RWPE1 (cell line): ENCODE measurements at regions not wholly inside any gene's neighbourhood (a gene's known extent, or its start where the extent isn't known, plus 50 kb on each side); places are given as distances from the start of the nearest gene placed in this dataset.

Source experiments
- CTCF ChIA-PET: fragments of 350-600 bp; sonication (Branson Sonifier 250); formaldehyde crosslinking; extraction: SDS; loops from one replicate; lab custom pipeline; 2021; lab: Yijun Ruan, JAX
- POLR2A ChIA-PET: fragments of 400-600 bp; formaldehyde crosslinking; extraction: SDS; loops from one replicate; lab custom pipeline; 2020; ENCODE audit warnings: antibody characterized with exemption; ENCODE audit not compliant: low non-redundant PET; lab: Yijun Ruan, JAX
- DNase-seq: peaks from one replicate; pipeline ENCODE4 v3.0.0; 2012; ENCODE audit warnings: low spot score
- H3K27ac ChIP-seq: fragments of 450-650 bp; 2 replicates; pipeline ENCODE4 v1.5.1; 2017
- CTCF ChIP-seq: fragments of 450-650 bp; conservative IDR thresholded peaks from 2 replicates; pipeline ENCODE4 v1.5.1; 2017; ENCODE audit warnings: low read depth, mild to moderate bottlenecking

DNA sequence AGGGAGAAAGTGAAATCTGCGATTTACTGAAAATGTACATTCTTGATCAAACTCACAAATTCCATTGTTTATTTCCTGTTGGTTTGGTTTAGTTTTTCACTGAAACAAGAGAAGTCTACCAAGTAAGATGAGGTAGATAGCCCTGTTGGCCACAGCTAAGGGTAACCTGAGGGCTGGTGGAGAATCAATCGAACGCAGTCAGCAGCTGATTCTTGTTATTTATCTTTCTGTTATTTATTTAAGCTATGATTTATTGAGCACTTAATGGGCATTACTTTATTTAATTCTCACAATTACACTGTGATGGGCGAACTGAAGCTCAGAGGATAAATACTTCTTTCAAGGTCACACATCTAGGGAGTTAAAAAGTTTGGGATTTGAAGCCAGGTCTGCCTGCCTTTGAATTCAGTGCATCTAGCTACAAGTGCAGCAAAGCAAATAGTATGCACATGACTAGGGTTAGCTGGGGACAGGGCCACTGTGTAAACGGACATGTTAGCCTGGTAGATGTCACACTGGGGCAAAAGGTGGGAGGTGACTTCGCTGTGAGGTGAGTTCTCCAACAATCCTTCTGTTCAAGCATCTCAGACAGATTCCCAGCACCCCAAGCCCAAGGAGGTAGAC, 106.5 kb upstream of the GADD45A start:
- CTCF ChIA-PET: no interaction called here
- POLR2A ChIA-PET: interaction anchor here (0.6 kb wide), 1 partner anchor 187 kb away, joined by 4 read pairs; no protein-coding TSS in a partner anchor
- H3K27ac ChIP-seq: no peak overlapping the region
- TF ChIP-seq CTCF: no peak
- no peak for DNase-seq

DNA sequence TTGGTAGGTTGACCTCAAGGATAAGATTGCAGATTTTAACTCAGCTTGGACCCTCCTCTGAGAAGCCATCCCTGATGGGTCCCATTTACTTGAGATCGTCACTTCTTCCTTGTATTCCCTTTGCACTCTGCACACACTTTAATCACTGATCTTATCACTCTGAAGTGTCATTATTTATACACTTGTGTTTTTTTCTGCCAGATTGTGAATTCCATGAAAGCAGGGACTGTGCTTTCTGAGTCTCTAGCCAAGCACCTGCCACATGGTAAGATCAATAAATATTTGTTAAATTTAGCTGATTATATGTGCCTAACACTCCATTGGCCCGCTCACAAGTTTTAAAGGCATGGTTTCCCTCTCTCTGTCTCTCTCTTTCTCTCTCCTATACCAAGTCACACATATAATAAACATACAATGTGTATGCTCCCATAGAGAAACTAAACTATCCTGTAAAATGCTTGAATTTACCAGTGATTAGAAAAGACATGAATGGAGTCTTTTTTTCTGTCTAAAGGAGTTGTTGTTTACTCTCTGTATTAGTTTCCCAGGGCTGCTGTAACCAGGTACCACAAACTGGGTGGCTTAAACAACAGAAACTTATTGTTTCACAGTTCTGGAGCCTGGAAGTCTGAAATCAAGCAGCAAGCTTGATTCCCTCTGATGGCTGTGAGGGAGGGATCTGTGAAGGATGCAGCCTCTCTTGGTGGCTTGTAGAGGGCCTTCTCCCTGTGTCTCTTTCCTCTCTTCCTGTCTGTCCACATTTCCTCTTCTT, 105.2 kb upstream of the GADD45A start:
- DNase-seq: no peak
- ChIA-PET CTCF (interaction anchor here (0.6 to 0.7 kb wide), 3 partner anchors 22 to 819 kb away, joined by 3 to 5 read pairs (median 3); no protein-coding TSS in a partner anchor), POLR2A (no interaction called here)
- no peak for TF ChIP-seq CTCF
- no peak overlapping the region for H3K27ac ChIP-seq

DNA sequence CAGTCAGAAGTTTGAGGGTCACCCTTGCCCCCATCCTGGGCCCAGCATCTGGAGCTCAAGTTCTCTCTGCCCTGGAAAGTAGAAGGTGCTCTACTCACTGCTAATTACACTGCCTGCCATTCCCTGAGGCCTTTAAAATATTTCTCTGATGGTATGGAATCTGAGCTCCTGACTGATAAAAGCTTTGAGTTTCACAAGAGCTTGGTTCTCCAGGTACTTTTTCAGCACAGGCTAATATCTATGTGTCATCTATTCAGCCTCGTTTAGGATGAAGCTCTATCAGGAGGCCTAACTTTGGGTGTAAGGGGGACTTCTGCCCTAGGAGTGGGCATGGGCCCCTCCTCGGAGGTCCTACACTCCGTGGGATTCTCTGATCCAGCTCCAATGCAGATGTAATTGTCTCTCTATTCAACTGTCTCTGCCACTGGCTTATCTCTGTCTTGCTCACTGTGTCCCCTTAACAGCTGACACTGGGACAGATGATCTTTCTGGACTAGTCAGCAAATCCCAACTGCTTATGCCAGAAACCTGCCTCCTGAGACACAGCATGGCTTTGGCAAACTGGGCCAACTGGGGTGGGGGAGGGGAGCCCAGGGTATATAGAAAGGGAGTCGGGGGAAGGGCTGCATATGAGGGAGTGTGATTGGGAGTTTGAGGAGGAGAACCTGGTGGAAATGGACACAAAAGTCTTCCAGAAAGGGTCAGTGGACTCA, 104.2 kb upstream of the GADD45A start:
- POLR2A ChIA-PET: no interaction called here
- H3K27ac ChIP-seq: no peak overlapping the region; the same call in 1 of the 2 replicates
- CTCF ChIA-PET: no interaction called here

DNA sequence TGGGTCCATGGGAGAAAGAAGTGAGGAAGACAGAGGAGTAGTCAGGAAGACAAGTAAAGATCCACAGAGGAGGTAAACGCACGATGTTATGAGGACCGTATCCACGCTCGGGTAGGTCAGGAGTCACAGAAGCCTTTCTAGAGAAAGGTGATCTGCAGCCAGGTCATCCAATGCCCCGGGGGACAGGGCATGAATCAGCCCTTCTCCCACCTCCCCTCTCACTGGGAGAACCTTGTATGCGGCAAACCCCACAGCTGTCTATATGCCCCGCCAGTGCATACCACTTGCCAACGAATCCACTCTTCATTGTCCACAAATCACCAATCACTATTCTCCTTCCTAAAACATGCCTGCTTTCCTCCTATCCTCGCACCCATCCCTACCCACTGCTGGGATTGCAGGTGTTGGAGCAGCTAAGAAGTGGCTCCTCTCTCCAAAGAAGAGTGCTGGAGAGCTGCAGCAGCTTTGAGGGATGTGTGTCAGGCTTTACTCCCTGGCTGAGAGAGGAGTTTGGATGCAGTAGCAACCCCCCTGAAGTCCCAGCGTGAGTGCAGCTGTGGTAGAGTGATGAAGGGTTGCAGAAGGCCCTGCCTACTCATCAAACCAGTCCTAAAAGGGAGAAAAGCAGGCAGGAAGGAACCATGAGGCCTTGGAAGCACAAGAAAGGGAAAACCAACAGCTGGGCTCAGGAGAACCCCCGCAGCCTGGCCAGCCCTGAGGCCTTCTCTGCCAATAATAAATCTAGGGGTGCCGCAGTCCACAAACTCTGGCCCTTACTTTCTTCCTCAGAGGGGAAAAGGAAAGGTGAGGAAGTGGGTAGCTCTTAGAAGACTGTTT, 102.2 kb upstream of the GADD45A start:
- H3K27ac ChIP-seq: no peak overlapping the region
- POLR2A ChIA-PET: interaction anchor here (0.5 kb wide), 1 partner anchor 9 kb away, joined by 6 read pairs; no protein-coding TSS in a partner anchor
- no peak for DNase-seq
- no peak for TF ChIP-seq CTCF
- CTCF ChIA-PET: interaction anchor here (0.9 kb wide), 1 partner anchor 41 kb away, joined by 5 read pairs; no protein-coding TSS in a partner anchor

More for the DNA sequence above, 104.2 kb upstream of the GADD45A start:
- TF ChIP-seq CTCF: no peak
- peak; percentile 25 for DNase-seq

GRCh38 chr1:67583462-67583950, 101.5 kb upstream of the GADD45A start:
- DNase-seq: no peak
- POLR2A ChIA-PET: interaction anchor here (0.5 kb wide), 1 partner anchor 10 kb away, joined by 6 read pairs; no protein-coding TSS in a partner anchor
- CTCF ChIA-PET: no interaction called here
- no peak overlapping the region for H3K27ac ChIP-seq
- TF ChIP-seq CTCF: no peak
